Suprapubic skin (tissue), 4 donors: ENCODE measurements at regions not wholly inside any gene's neighbourhood (a gene's known extent, or its start where the extent isn't known, plus 50 kb on each side); places are given as distances from the start of the nearest gene placed in this dataset.

ENCODE experiments used
- POLR2A ChIP-seq, 2 donors: fragments of 450-650 bp; IDR thresholded peaks; one replicate each; pipeline ENCODE4 v1.6.1; 2017; ENCODE audit warnings: antibody characterized with exemption in 2 of 2, mild to moderate bottlenecking in 2 of 2, moderate library complexity in 2 of 2
- POLR2AphosphoS5 ChIP-seq, 3 donors: sonication (generic); formaldehyde crosslinking; IDR thresholded peaks; one replicate each; pipeline ENCODE4 v1.6.1; 2017; ENCODE audit warnings: antibody characterized with exemption in 3 of 3
- TF ChIP-seq, protein P1 (sequence below), 2 donors: fragments of 200-600 bp in 1 of 2; fragments of 450-650 bp in 1 of 2; sonication (generic) in 1 of 2; IDR thresholded peaks; one replicate each; pipeline ENCODE4 v1.5.1; 2016 to 2019; ENCODE audit warnings: antibody characterized with exemption in 2 of 2, mild to moderate bottlenecking in 1 of 2, moderate library complexity in 1 of 2

- TF ChIP-seq POLR2A (IDR thresholded peaks at IDR 0.05) (no peak), POLR2AphosphoS5 (IDR thresholded peaks at IDR 0.05) (no peak)
- TF ChIP-seq, protein P1, sequence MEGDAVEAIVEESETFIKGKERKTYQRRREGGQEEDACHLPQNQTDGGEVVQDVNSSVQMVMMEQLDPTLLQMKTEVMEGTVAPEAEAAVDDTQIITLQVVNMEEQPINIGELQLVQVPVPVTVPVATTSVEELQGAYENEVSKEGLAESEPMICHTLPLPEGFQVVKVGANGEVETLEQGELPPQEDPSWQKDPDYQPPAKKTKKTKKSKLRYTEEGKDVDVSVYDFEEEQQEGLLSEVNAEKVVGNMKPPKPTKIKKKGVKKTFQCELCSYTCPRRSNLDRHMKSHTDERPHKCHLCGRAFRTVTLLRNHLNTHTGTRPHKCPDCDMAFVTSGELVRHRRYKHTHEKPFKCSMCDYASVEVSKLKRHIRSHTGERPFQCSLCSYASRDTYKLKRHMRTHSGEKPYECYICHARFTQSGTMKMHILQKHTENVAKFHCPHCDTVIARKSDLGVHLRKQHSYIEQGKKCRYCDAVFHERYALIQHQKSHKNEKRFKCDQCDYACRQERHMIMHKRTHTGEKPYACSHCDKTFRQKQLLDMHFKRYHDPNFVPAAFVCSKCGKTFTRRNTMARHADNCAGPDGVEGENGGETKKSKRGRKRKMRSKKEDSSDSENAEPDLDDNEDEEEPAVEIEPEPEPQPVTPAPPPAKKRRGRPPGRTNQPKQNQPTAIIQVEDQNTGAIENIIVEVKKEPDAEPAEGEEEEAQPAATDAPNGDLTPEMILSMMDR (IDR thresholded peaks at IDR 0.05), result no peak
Observed at GRCh38 chr9:135185060-135185459, 97.6 kb downstream of the OLFM1 start.
